Gastroesophageal sphincter (tissue), 3 donors: ENCODE measurements at regions not wholly inside any gene's neighbourhood (a gene's known extent, or its start where the extent isn't known, plus 50 kb on each side); places are given as distances from the start of the nearest gene placed in this dataset.

Experiments used
- EP300 ChIP-seq: sonication (generic); formaldehyde crosslinking; IDR thresholded peaks from one replicate; pipeline ENCODE4 v1.6.1; 2017; ENCODE audit warnings: antibody characterized with exemption, mild to moderate bottlenecking
- POLR2A ChIP-seq, 2 donors: fragments of 450-650 bp; IDR thresholded peaks; one replicate each; pipeline ENCODE4 v1.6.1; 2017; ENCODE audit warnings: antibody characterized with exemption in 2 of 2, mild to moderate bottlenecking in 2 of 2, moderate library complexity in 1 of 2
- POLR2AphosphoS5 ChIP-seq: sonication (generic); formaldehyde crosslinking; IDR thresholded peaks from one replicate; pipeline ENCODE4 v1.6.1; 2017; ENCODE audit warnings: antibody characterized with exemption
- TF ChIP-seq, protein P1 (sequence below), 4 experiments: fragments of 200-600 bp in 2 of 4; fragments of 450-650 bp in 2 of 4; sonication (generic) in 1 of 4; IDR thresholded peaks; one replicate each; pipeline ENCODE4 v1.5.1; 2017 to 2019; ENCODE audit warnings: antibody characterized with exemption in 4 of 4, mild to moderate bottlenecking in 2 of 4, moderate library complexity in 2 of 4

GRCh38 chr7:96591159-96591899, 118.3 kb downstream of the SEM1 start:
- TF ChIP-seq, protein P1, sequence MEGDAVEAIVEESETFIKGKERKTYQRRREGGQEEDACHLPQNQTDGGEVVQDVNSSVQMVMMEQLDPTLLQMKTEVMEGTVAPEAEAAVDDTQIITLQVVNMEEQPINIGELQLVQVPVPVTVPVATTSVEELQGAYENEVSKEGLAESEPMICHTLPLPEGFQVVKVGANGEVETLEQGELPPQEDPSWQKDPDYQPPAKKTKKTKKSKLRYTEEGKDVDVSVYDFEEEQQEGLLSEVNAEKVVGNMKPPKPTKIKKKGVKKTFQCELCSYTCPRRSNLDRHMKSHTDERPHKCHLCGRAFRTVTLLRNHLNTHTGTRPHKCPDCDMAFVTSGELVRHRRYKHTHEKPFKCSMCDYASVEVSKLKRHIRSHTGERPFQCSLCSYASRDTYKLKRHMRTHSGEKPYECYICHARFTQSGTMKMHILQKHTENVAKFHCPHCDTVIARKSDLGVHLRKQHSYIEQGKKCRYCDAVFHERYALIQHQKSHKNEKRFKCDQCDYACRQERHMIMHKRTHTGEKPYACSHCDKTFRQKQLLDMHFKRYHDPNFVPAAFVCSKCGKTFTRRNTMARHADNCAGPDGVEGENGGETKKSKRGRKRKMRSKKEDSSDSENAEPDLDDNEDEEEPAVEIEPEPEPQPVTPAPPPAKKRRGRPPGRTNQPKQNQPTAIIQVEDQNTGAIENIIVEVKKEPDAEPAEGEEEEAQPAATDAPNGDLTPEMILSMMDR (IDR thresholded peaks at IDR 0.05) = no peak
- no peak for TF ChIP-seq POLR2A (IDR thresholded peaks at IDR 0.05)
- TF ChIP-seq POLR2AphosphoS5 = no peak
- no peak for TF ChIP-seq EP300
